NK-92 (cell line): ENCODE measurements at regions not wholly inside any gene's neighbourhood (a gene's known extent, or its start where the extent isn't known, plus 50 kb on each side); places are given as distances from the start of the nearest gene placed in this dataset.

ENCODE experiments used
- DNase-seq: peaks from one replicate; lab custom pipeline; 2025; ENCODE audit not compliant: unreplicated experiment; lab: John Stamatoyannopoulos, UW

GRCh38 chr13:73765651-73766384, 368.4 kb downstream of the KLF12 start:
- DNase-seq, result no peak

GRCh38 chr13:73759434-73759833, 374.8 kb downstream of the KLF12 start:
- no peak for DNase-seq

GRCh38 chr13:73757481-73758233, 376.5 kb downstream of the KLF12 start:
- DNase-seq, result no peak

- no peak for DNase-seq
These were observed 379.4 kb downstream of the KLF12 start for GRCh38 chr13:73754727-73755292.

- no peak for DNase-seq
These were observed 380.0 kb downstream of the KLF12 start for GRCh38 chr13:73754241-73754640.

- DNase-seq, result no peak
These were observed 382.9 kb downstream of the KLF12 start for GRCh38 chr13:73751290-73751689.

- no peak for DNase-seq
These were observed 385.8 kb downstream of the KLF12 start for GRCh38 chr13:73748404-73748803.

GRCh38 chr13:73745190-73745589, 389.0 kb downstream of the KLF12 start:
- DNase-seq, result no peak

GRCh38 chr13:73742982-73743381, 391.2 kb downstream of the KLF12 start:
- DNase-seq, result no peak

GRCh38 chr13:73741742-73742141, 392.5 kb downstream of the KLF12 start:
- DNase-seq, result no peak

GRCh38 chr13:73741111-73741510, 393.1 kb downstream of the KLF12 start:
- DNase-seq, result no peak

- DNase-seq, result no peak
These were observed 393.5 kb downstream of the KLF12 start for GRCh38 chr13:73740666-73741065.

GRCh38 chr13:73739394-73739793, 394.8 kb downstream of the KLF12 start:
- DNase-seq, result no peak

GRCh38 chr13:73738626-73739025, 395.6 kb downstream of the KLF12 start:
- DNase-seq, result no peak

- DNase-seq, result no peak
These were observed 397.0 kb downstream of the KLF12 start for GRCh38 chr13:73737214-73737613.

GRCh38 chr13:73733706-73734105, 400.5 kb downstream of the KLF12 start:
- no peak for DNase-seq

GRCh38 chr13:73732350-73732749, 401.9 kb downstream of the KLF12 start:
- no peak for DNase-seq

- no peak for DNase-seq
These were observed 402.6 kb downstream of the KLF12 start for GRCh38 chr13:73731564-73731963.

- no peak for DNase-seq
These were observed 404.2 kb downstream of the KLF12 start for GRCh38 chr13:73730014-73730413.

GRCh38 chr13:73729046-73729445, 405.2 kb downstream of the KLF12 start:
- no peak for DNase-seq

GRCh38 chr13:73722120-73722519, 412.1 kb downstream of the KLF12 start:
- no peak for DNase-seq

GRCh38 chr13:73721571-73721970, 412.6 kb downstream of the KLF12 start:
- no peak for DNase-seq
